ENCODE measurements at regions not wholly inside any gene's neighbourhood (a gene's known extent, or its start where the extent isn't known, plus 50 kb on each side); places are given as distances from the start of the nearest gene placed in this dataset.

- TF ChIP-seq, protein P1, sequence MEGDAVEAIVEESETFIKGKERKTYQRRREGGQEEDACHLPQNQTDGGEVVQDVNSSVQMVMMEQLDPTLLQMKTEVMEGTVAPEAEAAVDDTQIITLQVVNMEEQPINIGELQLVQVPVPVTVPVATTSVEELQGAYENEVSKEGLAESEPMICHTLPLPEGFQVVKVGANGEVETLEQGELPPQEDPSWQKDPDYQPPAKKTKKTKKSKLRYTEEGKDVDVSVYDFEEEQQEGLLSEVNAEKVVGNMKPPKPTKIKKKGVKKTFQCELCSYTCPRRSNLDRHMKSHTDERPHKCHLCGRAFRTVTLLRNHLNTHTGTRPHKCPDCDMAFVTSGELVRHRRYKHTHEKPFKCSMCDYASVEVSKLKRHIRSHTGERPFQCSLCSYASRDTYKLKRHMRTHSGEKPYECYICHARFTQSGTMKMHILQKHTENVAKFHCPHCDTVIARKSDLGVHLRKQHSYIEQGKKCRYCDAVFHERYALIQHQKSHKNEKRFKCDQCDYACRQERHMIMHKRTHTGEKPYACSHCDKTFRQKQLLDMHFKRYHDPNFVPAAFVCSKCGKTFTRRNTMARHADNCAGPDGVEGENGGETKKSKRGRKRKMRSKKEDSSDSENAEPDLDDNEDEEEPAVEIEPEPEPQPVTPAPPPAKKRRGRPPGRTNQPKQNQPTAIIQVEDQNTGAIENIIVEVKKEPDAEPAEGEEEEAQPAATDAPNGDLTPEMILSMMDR (IDR thresholded peaks at IDR 0.05), result no peak
- peaks cover 2% of the 10 kb centered on the region for H3K9me3 Mint-ChIP-seq
- no peaks in the 10 kb centered on the region for H3K36me3 Mint-ChIP-seq (ENCODE audit: low read depth)
- no peaks in the 10 kb centered on the region for H3K4me1 Mint-ChIP-seq (ENCODE audit: low read depth)
- no peak for DNase-seq
- intact Hi-C loops (cut with micrococcal nuclease), result no loop called here
- ATAC-seq, result no peak
- ChIA-PET CTCF (no interaction called here), POLR2A (no interaction called here)
- no peak overlapping the region for H3K4me3 Mint-ChIP-seq
- H3K27ac Mint-ChIP-seq, result no peak overlapping the region
- H3K27me3 Mint-ChIP-seq, result no peaks in the 10 kb centered on the region
Observed at GRCh38 chr13:55991666-55992065, 1149.1 kb upstream of the PRR20A start.

DNA sequence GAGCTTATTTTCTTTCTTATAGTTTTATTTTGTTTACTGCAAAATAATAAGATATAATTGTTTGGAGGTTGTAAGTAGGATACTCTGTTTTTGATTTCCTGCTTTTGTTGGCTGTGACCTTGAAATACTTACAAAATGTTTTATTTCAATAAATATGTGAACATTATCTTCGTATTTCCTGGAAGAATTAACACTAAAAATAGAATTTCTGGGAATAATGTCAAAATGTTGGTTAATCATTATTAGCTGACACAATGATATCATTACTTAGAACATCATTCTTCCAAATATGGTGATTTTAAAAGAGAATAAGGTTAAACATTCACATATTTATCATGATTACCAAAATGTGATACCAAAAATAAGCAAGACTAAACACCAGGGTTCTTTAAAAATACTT, 1148.6 kb upstream of the PRR20A start:
- ChIA-PET CTCF (no interaction called here), POLR2A (no interaction called here)
- intact Hi-C loops (cut with micrococcal nuclease), result no loop called here
- TF ChIP-seq, protein P1 (IDR thresholded peaks at IDR 0.05), result no peak
- Mint-ChIP-seq H3K4me3 (no peak overlapping the region), H3K36me3 (ENCODE audit: low read depth) (no peaks in the 10 kb centered on the region), H3K27ac (no peak overlapping the region), H3K4me1 (ENCODE audit: low read depth) (no peaks in the 10 kb centered on the region), H3K9me3 (peaks cover 2% of the 10 kb centered on the region), H3K27me3 (no peaks in the 10 kb centered on the region)
- no peak for ATAC-seq
- DNase-seq, result no peak

- no peak for DNase-seq
- no peaks in the 10 kb centered on the region for H3K4me1 Mint-ChIP-seq (ENCODE audit: low read depth)
- no peak overlapping the region for H3K4me3 Mint-ChIP-seq
Observed at GRCh38 chr13:55999709-56000108, 1141.0 kb upstream of the PRR20A start.

DNA sequence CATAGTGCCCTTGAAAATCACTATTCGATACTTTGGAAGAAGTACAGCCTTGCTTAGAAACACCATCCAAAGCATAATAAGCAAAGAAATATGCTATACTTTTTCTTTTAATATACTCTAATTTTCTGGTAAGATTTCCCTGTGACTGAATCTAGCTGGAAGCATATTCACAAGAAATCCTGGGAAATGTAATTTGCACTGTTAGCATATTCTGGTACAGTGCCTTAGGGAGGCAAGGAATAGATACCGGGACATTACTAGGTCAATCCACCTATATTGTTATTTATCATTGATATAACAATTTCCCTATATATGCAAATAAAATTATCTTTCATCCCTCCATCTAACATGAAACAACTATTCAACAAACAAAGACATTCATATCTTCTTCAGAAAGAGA, 1131.3 kb upstream of the PRR20A start:
- TF ChIP-seq, protein P1 (IDR thresholded peaks at IDR 0.05), result no peak
- no peak for DNase-seq
- intact Hi-C loops (cut with micrococcal nuclease), result no loop called here
- no peak overlapping the region for H3K4me3 Mint-ChIP-seq
- peaks cover 7% of the 10 kb centered on the region for H3K9me3 Mint-ChIP-seq
- no peaks in the 10 kb centered on the region for H3K36me3 Mint-ChIP-seq (ENCODE audit: low read depth)
- POLR2A ChIA-PET, result no interaction called here
- H3K27me3 Mint-ChIP-seq, result no peaks in the 10 kb centered on the region
- no peak for ATAC-seq
- H3K4me1 Mint-ChIP-seq (ENCODE audit: low read depth), result no peaks in the 10 kb centered on the region
- no peak overlapping the region for H3K27ac Mint-ChIP-seq
- CTCF ChIA-PET, result no interaction called here

More at GRCh38 chr13:55999709-56000108, 1141.0 kb upstream of the PRR20A start:
- no peak for ATAC-seq
- CTCF ChIA-PET, result no interaction called here
- TF ChIP-seq, protein P1 (IDR thresholded peaks at IDR 0.05), result no peak
- POLR2A ChIA-PET, result no interaction called here
- Mint-ChIP-seq H3K36me3 (ENCODE audit: low read depth) (no peaks in the 10 kb centered on the region), H3K27me3 (no peaks in the 10 kb centered on the region), H3K27ac (no peak overlapping the region), H3K9me3 (peaks cover 22% of the 10 kb centered on the region)
- intact Hi-C loops (cut with micrococcal nuclease), result no loop called here

GRCh38 chr13:56012644-56013043, 1128.1 kb upstream of the PRR20A start:
- no peak overlapping the region for H3K4me3 Mint-ChIP-seq
- intact Hi-C loops (cut with micrococcal nuclease), result no loop called here

More at GRCh38 chr13:56012644-56013043, 1128.1 kb upstream of the PRR20A start:
- ChIA-PET POLR2A (no interaction called here), CTCF (no interaction called here)
- no peak for ATAC-seq
- TF ChIP-seq, protein P1 (IDR thresholded peaks at IDR 0.05), result no peak
- H3K9me3 Mint-ChIP-seq, result peaks cover 9% of the 10 kb centered on the region
- no peaks in the 10 kb centered on the region for H3K36me3 Mint-ChIP-seq (ENCODE audit: low read depth)
- no peak overlapping the region for H3K27ac Mint-ChIP-seq
- H3K27me3 Mint-ChIP-seq, result no peaks in the 10 kb centered on the region
- DNase-seq, result no peak
- no peaks in the 10 kb centered on the region for H3K4me1 Mint-ChIP-seq (ENCODE audit: low read depth)
